ENCODE measurements at regions not wholly inside any gene's neighbourhood (a gene's known extent, or its start where the extent isn't known, plus 50 kb on each side); places are given as distances from the start of the nearest gene placed in this dataset.
A peak's percentile ranks its signal among the peaks of the same experiment; 100 is the strongest.

GRCh38 chr15:87238451-87239068 is 1018.0 kb downstream of the NTRK3 start:
- TF ChIP-seq CTCF (IDR thresholded peaks at IDR 0.05) = no peak
- TF ChIP-seq POLR2A (IDR thresholded peaks at IDR 0.05; ENCODE audit: low read depth) = no peak
- no peak for TF ChIP-seq POLR2AphosphoS5 (IDR thresholded peaks at IDR 0.05)
- TF ChIP-seq EP300 (IDR thresholded peaks at IDR 0.05) = no peak
- no peak for DNase-seq (ENCODE audit: extremely low spot score)
- Histone ChIP-seq H3K27ac (replicated peaks in 1 of 4) (no peak overlapping the region), H3K36me3 (no peaks in the 10 kb centered on the region), H3K4me1 (no peaks in the 10 kb centered on the region), H3K9me3 (no peaks in the 10 kb centered on the region), H3K27me3 (no peaks in the 10 kb centered on the region), H3K4me3 (no peak overlapping the region)
- WGBS = 100% methylated on average over 1 of the region's 1 CpG
- intact Hi-C loops (cut with DNase I) = no loop called here

GRCh38 chr15:87228460-87228859 is 1028.1 kb downstream of the NTRK3 start:
- H3K4me3 ChIP-seq = no peak overlapping the region
- H3K9me3 ChIP-seq = no peaks in the 10 kb centered on the region
- intact Hi-C loops (cut with DNase I) = no loop called here
- DNase-seq (ENCODE audit: extremely low spot score) = peak; percentile 24
- no peaks in the 10 kb centered on the region for H3K27me3 ChIP-seq
- no peak overlapping the region for H3K27ac ChIP-seq (replicated peaks in 1 of 4)
- TF ChIP-seq POLR2AphosphoS5 (IDR thresholded peaks at IDR 0.05) (no peak), CTCF (IDR thresholded peaks at IDR 0.05) (no peak), POLR2A (IDR thresholded peaks at IDR 0.05; ENCODE audit: low read depth) (no peak), EP300 (IDR thresholded peaks at IDR 0.05) (no peak)
- no peaks in the 10 kb centered on the region for H3K4me1 ChIP-seq
- WGBS = 57% methylated on average over 4 of the region's 4 CpGs
- H3K36me3 ChIP-seq = no peaks in the 10 kb centered on the region

GRCh38 chr15:87227846-87228245 is 1028.7 kb downstream of the NTRK3 start:
- H3K9me3 ChIP-seq = no peaks in the 10 kb centered on the region
- TF ChIP-seq POLR2A (IDR thresholded peaks at IDR 0.05; ENCODE audit: low read depth) (no peak), CTCF (IDR thresholded peaks at IDR 0.05) (no peak), EP300 (IDR thresholded peaks at IDR 0.05) (no peak), POLR2AphosphoS5 (IDR thresholded peaks at IDR 0.05) (no peak)
- H3K36me3 ChIP-seq = no peaks in the 10 kb centered on the region
- H3K4me1 ChIP-seq = no peaks in the 10 kb centered on the region
- 62% methylated on average over 4 of the region's 4 CpGs for WGBS
- intact Hi-C loops (cut with DNase I) = no loop called here
- H3K4me3 ChIP-seq = no peak overlapping the region
- no peak overlapping the region for H3K27ac ChIP-seq (replicated peaks in 1 of 4)
- peak; percentile 24 for DNase-seq (ENCODE audit: extremely low spot score)
- no peaks in the 10 kb centered on the region for H3K27me3 ChIP-seq

- no peak overlapping the region for H3K27ac ChIP-seq (replicated peaks in 1 of 4)
- H3K36me3 ChIP-seq = no peaks in the 10 kb centered on the region
- no peak overlapping the region for H3K4me3 ChIP-seq
- intact Hi-C loops (cut with DNase I) = no loop called here
- no peaks in the 10 kb centered on the region for H3K27me3 ChIP-seq
- no peaks in the 10 kb centered on the region for H3K9me3 ChIP-seq
- whole genome bisulfite sequencing = 86% methylated on average over 2 of the region's 2 CpGs
- no peak for TF ChIP-seq POLR2AphosphoS5 (IDR thresholded peaks at IDR 0.05)
- no peak for TF ChIP-seq CTCF (IDR thresholded peaks at IDR 0.05)
- TF ChIP-seq POLR2A (IDR thresholded peaks at IDR 0.05; ENCODE audit: low read depth) = no peak
- TF ChIP-seq EP300 (IDR thresholded peaks at IDR 0.05) = no peak
- no peaks in the 10 kb centered on the region for H3K4me1 ChIP-seq
- DNase-seq (ENCODE audit: extremely low spot score) = peak; percentile 17
Measured at GRCh38 chr15:87225436-87225835, 1031.1 kb downstream of the NTRK3 start.

- intact Hi-C loops (cut with DNase I) = no loop called here
- 79% methylated on average over 3 of the region's 3 CpGs for WGBS
- Histone ChIP-seq H3K36me3 (no peaks in the 10 kb centered on the region), H3K27me3 (no peaks in the 10 kb centered on the region), H3K4me3 (no peak overlapping the region), H3K27ac (replicated peaks in 1 of 4) (no peak overlapping the region), H3K9me3 (no peaks in the 10 kb centered on the region), H3K4me1 (no peaks in the 10 kb centered on the region)
- TF ChIP-seq EP300 (IDR thresholded peaks at IDR 0.05) = no peak
- no peak for TF ChIP-seq POLR2A (IDR thresholded peaks at IDR 0.05; ENCODE audit: low read depth)
- TF ChIP-seq POLR2AphosphoS5 (IDR thresholded peaks at IDR 0.05) = no peak
- no peak for TF ChIP-seq CTCF (IDR thresholded peaks at IDR 0.05)
- DNase-seq (ENCODE audit: extremely low spot score) = peak; percentile 4
Measured at GRCh38 chr15:87224404-87224803, 1032.1 kb downstream of the NTRK3 start.
